GM13976 (cell line): ENCODE measurements at regions not wholly inside any gene's neighbourhood (a gene's known extent, or its start where the extent isn't known, plus 50 kb on each side); places are given as distances from the start of the nearest gene placed in this dataset.

Source experiments
- DNase-seq: peaks from one replicate; pipeline ENCODE4 v3.0.0; 2012; ENCODE audit warnings: low spot score
- CTCF ChIP-seq: IDR thresholded peaks from 2 replicates; pipeline ENCODE4 v1.5.1; 2012; ENCODE audit warnings: borderline replicate concordance, mild to moderate bottlenecking; ENCODE audit not compliant: insufficient read depth; ENCODE audit errors: extremely low read depth, missing control alignments, control extremely low read depth
- in situ Hi-C: fragments of 300-500 bp; cut with MboI; formaldehyde crosslinking; loops from one replicate; pipeline ENCODE4 v1.12.0; 2022; ENCODE audit warnings: low sequenced_read_pairs, mixed read lengths, inconsistent platforms; ENCODE audit not compliant: unreplicated experiment

- in situ Hi-C loops = no loop called here
- no peak for TF ChIP-seq CTCF
- no peak for DNase-seq
Measured at GRCh38 chr4:164313853-164314252, 440.1 kb upstream of the SMIM31 start.

GRCh38 chr4:164318350-164318749 lies 435.6 kb upstream of the SMIM31 start:
- no peak for DNase-seq
- in situ Hi-C loops = no loop called here
- TF ChIP-seq CTCF = no peak

GRCh38 chr4:164319688-164320087 lies 434.2 kb upstream of the SMIM31 start:
- no peak for DNase-seq
- TF ChIP-seq CTCF = no peak
- in situ Hi-C loops = no loop called here

- no peak for TF ChIP-seq CTCF
- no peak for DNase-seq
- in situ Hi-C loops = no loop called here
Measured at GRCh38 chr4:164320847-164321246, 433.1 kb upstream of the SMIM31 start.

GRCh38 chr4:164326056-164326455 lies 427.9 kb upstream of the SMIM31 start:
- no peak for DNase-seq
- in situ Hi-C loops = no loop called here
- TF ChIP-seq CTCF = no peak

GRCh38 chr4:164337219-164337944 lies 416.5 kb upstream of the SMIM31 start:
- no peak for TF ChIP-seq CTCF
- DNase-seq = no peak
- in situ Hi-C loops = no loop called here
